Testis (tissue), 2 donors: ENCODE measurements at regions not wholly inside any gene's neighbourhood (a gene's known extent, or its start where the extent isn't known, plus 50 kb on each side); places are given as distances from the start of the nearest gene placed in this dataset.

Source experiments
- CTCF ChIP-seq, 3 experiments: fragments of 450-650 bp in 2 of 3; fragments of 200-600 bp in 1 of 3; sonication (generic) in 1 of 3; IDR thresholded peaks; one replicate each; pipeline ENCODE4 v1.5.1; 2016 to 2019; ENCODE audit warnings: antibody characterized with exemption in 3 of 3, mild to moderate bottlenecking in 2 of 3, moderate library complexity in 1 of 3
- POLR2A ChIP-seq: fragments of 450-650 bp; IDR thresholded peaks from one replicate; pipeline ENCODE4 v1.6.1; 2017; ENCODE audit warnings: antibody characterized with exemption, mild to moderate bottlenecking, moderate library complexity

DNA sequence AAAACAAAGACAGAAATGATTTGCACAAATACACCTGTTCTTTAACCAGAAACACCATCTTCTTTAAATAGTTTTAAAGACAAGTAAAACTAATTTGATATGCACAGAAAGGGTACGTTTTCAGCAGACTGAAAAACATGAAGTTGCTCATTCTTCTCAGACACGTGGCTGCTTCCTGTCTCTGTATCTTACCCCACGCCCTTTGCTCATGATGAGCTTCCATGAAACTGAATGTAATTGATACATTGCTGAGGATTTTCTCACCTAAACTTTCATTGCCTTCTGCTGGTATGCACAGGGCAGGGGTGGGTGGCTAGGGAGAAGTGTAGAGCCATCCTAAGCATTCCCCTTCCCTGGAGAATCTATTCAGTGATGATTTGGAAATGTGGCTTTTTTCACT lies 644.3 kb downstream of the BCL11A start:
- TF ChIP-seq CTCF (IDR thresholded peaks at IDR 0.05) (no peak), POLR2A (no peak)
